Upper lobe of left lung (tissue), 4 donors: ENCODE measurements at regions not wholly inside any gene's neighbourhood (a gene's known extent, or its start where the extent isn't known, plus 50 kb on each side); places are given as distances from the start of the nearest gene placed in this dataset.

Experiments used
- EP300 ChIP-seq, 4 donors: sonication (generic); formaldehyde crosslinking; IDR thresholded peaks; one replicate each; pipeline ENCODE4 v1.5.1; 2017; ENCODE audit warnings: antibody characterized with exemption in 4 of 4, control low read depth in 2 of 4
- POLR2A ChIP-seq, 4 donors: fragments of 450-650 bp; IDR thresholded peaks; one replicate each; pipeline ENCODE4 v1.5.1; 2016 to 2017; ENCODE audit warnings: antibody characterized with exemption in 4 of 4, mild to moderate bottlenecking in 2 of 4
- POLR2AphosphoS5 ChIP-seq, 2 donors: sonication (generic); formaldehyde crosslinking; IDR thresholded peaks; one replicate each; pipeline ENCODE4 v1.5.1; 2017; ENCODE audit warnings: antibody characterized with exemption in 2 of 2
- TF ChIP-seq, protein P1 (sequence below), 6 experiments: fragments of 450-650 bp in 4 of 6; fragments of 200-600 bp in 2 of 6; sonication (generic) in 2 of 6; IDR thresholded peaks; one replicate each; pipeline ENCODE4 v1.5.1; 2016 to 2019; ENCODE audit warnings: antibody characterized with exemption in 6 of 6

DNA sequence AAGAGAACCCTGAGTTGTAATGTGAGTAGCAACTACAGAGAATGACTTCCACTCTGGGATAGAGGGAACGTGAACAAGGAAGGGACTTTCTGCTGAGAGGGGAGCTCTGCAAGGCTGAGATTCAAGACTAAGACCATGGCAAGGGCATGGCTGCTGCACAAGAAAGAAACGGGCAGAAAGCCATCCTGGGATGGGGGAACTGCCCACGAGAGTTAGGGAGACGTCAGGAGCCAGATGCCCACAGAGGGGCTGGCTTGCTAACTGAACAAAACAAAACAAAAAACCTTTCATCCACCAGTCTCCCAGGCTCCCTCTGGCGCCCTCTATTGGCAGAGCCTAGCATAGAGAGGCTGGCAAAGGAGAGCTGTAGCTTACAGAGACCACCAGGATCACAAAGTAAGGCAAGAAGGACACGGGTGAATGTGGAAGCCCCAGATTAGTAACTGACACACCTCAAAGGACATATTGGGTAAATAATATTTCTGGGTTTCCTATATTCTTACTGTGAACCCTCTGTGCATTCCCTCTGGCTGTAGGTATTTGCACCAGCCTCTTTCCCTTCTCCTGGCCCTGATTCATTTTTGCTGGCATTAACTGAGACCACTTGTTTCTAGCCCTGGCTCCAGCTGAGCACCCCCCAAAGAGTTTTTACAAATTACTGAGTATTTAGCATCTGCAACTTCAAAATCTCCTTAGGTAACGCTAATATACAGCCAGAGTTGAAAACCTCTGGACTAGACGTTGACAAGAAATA, 338.3 kb downstream of the EMP1 start:
- TF ChIP-seq, protein P1, sequence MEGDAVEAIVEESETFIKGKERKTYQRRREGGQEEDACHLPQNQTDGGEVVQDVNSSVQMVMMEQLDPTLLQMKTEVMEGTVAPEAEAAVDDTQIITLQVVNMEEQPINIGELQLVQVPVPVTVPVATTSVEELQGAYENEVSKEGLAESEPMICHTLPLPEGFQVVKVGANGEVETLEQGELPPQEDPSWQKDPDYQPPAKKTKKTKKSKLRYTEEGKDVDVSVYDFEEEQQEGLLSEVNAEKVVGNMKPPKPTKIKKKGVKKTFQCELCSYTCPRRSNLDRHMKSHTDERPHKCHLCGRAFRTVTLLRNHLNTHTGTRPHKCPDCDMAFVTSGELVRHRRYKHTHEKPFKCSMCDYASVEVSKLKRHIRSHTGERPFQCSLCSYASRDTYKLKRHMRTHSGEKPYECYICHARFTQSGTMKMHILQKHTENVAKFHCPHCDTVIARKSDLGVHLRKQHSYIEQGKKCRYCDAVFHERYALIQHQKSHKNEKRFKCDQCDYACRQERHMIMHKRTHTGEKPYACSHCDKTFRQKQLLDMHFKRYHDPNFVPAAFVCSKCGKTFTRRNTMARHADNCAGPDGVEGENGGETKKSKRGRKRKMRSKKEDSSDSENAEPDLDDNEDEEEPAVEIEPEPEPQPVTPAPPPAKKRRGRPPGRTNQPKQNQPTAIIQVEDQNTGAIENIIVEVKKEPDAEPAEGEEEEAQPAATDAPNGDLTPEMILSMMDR (IDR thresholded peaks at IDR 0.05) = peak; percentile 29 to 73 (median 60)
- TF ChIP-seq POLR2A (IDR thresholded peaks at IDR 0.05) = no peak
- no peak for TF ChIP-seq EP300 (IDR thresholded peaks at IDR 0.05)
- TF ChIP-seq POLR2AphosphoS5 (IDR thresholded peaks at IDR 0.05) = no peak
